Keratinocyte (primary cell): ENCODE measurements at regions not wholly inside any gene's neighbourhood (a gene's known extent, or its start where the extent isn't known, plus 50 kb on each side); places are given as distances from the start of the nearest gene placed in this dataset.

Experiments used
- DNase-seq: peaks from one replicate; pipeline ENCODE4 v3.0.0-alpha.2; 2011; ENCODE audit warnings: low read depth, missing footprints, low spot score
- FAIRE-seq: peaks from 2 replicates; lab custom pipeline; 2011; peaks lifted over from hg19 to GRCh38; lab: Jason Lieb, UNC
- H2AFZ ChIP-seq: 2 replicates; pipeline ENCODE4 v1.6.0; 2012; ENCODE audit warnings: low read length, control low read depth, inconsistent platforms; ENCODE audit not compliant: control insufficient read depth
- H3K27ac ChIP-seq: 2 replicates; pipeline ENCODE4 v1.5.1; 2011; ENCODE audit warnings: low read length; ENCODE audit not compliant: control insufficient read depth, insufficient read depth
- H3K27me3 ChIP-seq: 3 replicates; pipeline ENCODE4 v1.6.0; 2011; ENCODE audit warnings: low read length; ENCODE audit not compliant: control insufficient read depth, insufficient read depth; ENCODE audit errors: extremely low read depth
- H3K36me3 ChIP-seq, 2 experiments: 2 replicates in 1 of 2; 3 replicates in 1 of 2; pipeline ENCODE4 v1.5.1; 2011; ENCODE audit warnings: low read length in 2 of 2, mild to moderate bottlenecking in 1 of 2; ENCODE audit not compliant: control insufficient read depth in 2 of 2, insufficient read depth in 2 of 2; ENCODE audit errors: extremely low read depth in 1 of 2
- H3K4me1 ChIP-seq: 3 replicates; pipeline ENCODE4 v1.5.1; 2011; ENCODE audit warnings: low read length; ENCODE audit not compliant: control insufficient read depth, insufficient read depth; ENCODE audit errors: extremely low read depth
- H3K4me2 ChIP-seq: 3 replicates; pipeline ENCODE4 v1.6.0; 2011; ENCODE audit warnings: low read depth, low read length; ENCODE audit not compliant: control insufficient read depth, insufficient read depth; ENCODE audit errors: extremely low read depth
- H3K4me3 ChIP-seq, 3 experiments: fragments of 200-600 bp in 1 of 3; sonication (generic) in 1 of 3; 2 replicates in 2 of 3; 3 replicates in 1 of 3; pipeline ENCODE4 v1.5.1; 2011 to 2016; ENCODE audit warnings: low read length in 3 of 3, mild to moderate bottlenecking in 3 of 3, control low read depth in 2 of 3, inconsistent platforms in 1 of 3, low read depth in 1 of 3, mixed read lengths in 1 of 3, mixed run types in 1 of 3, moderate library complexity in 1 of 3; ENCODE audit not compliant: control insufficient read depth in 2 of 3, insufficient read depth in 2 of 3; ENCODE audit errors: extremely low read depth in 1 of 3
- H3K79me2 ChIP-seq: 2 replicates; pipeline ENCODE4 v1.6.0; 2012; ENCODE audit warnings: low read length; ENCODE audit not compliant: control insufficient read depth, insufficient read depth
- H3K9ac ChIP-seq: 3 replicates; pipeline ENCODE4 v1.6.0; 2011; ENCODE audit warnings: low read length; ENCODE audit not compliant: control insufficient read depth, insufficient read depth; ENCODE audit errors: extremely low read depth
- H3K9me1 ChIP-seq: 3 replicates; pipeline ENCODE4 v1.6.0; 2011; ENCODE audit warnings: low read length; ENCODE audit not compliant: control insufficient read depth, insufficient read depth; ENCODE audit errors: extremely low read depth
- H3K9me3 ChIP-seq: 2 replicates; pipeline ENCODE4 v1.5.1; 2012; ENCODE audit warnings: low read depth, low read length; ENCODE audit not compliant: control insufficient read depth
- H4K20me1 ChIP-seq: 3 replicates; pipeline ENCODE4 v1.6.0; 2011; ENCODE audit warnings: low read length; ENCODE audit not compliant: control insufficient read depth, insufficient read depth; ENCODE audit errors: extremely low read depth
- EZH2 ChIP-seq: IDR thresholded peaks from one replicate; pipeline ENCODE4 v1.6.1; 2012; ENCODE audit warnings: inconsistent platforms, mild to moderate bottlenecking, low read length, moderate library complexity
- dilution Hi-C: fragments of 300-500 bp; cut with MboI; formaldehyde crosslinking; loops from one replicate; pipeline ENCODE4 v1.7.0; 2020; ENCODE audit warnings: low sequenced_read_pairs; ENCODE audit not compliant: extremely low pct_ligation_motif_present
- TF ChIP-seq, protein P1 (sequence below), 3 experiments: IDR thresholded peaks in 1 of 3; conservative IDR thresholded peaks in 1 of 3; optimal IDR thresholded peaks in 1 of 3; 2 replicates in 2 of 3; 3 replicates in 1 of 3; pipeline versions ENCODE3 to v1.5.1; 2011; ENCODE audit warnings: low read length in 3 of 3, mild to moderate bottlenecking in 3 of 3, moderate library complexity in 2 of 3, control low read depth in 1 of 3, inconsistent platforms in 1 of 3; ENCODE audit not compliant: insufficient read depth in 2 of 3; ENCODE audit errors: extremely low read depth in 1 of 3

DNA sequence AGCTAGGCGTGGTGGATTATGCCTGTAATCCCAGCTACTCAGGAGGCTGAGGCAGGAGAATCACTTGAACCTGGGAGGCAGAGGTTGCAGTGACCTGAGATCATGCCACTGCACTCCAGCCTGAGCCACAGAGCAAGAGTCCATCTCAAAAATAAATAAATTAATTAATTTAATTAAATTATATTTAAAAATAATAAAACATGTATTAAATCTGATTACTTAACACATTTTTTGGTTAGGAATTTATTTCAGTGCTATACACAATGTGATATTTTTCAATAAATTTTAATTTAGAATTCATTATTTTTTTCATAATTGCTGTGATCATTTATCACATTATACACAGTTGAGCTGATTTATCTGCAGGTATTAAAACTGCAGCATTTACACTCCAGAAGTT is 1101.5 kb upstream of the MIR17HG start:
- no peak for DNase-seq
- no peak overlapping the region for H3K9ac ChIP-seq
- H3K79me2 ChIP-seq = no peaks in the 10 kb centered on the region
- no peak overlapping the region for H3K27ac ChIP-seq
- H3K4me1 ChIP-seq = no peaks in the 10 kb centered on the region
- no peak overlapping the region for H2AFZ ChIP-seq
- no peaks in the 10 kb centered on the region for H3K27me3 ChIP-seq
- H4K20me1 ChIP-seq = no peaks in the 10 kb centered on the region
- dilution Hi-C loops = no loop called here
- no peaks in the 10 kb centered on the region for H3K36me3 ChIP-seq
- no peak for FAIRE-seq
- no peaks in the 10 kb centered on the region for H3K9me3 ChIP-seq
- no peak overlapping the region for H3K4me3 ChIP-seq
- no peak overlapping the region for H3K4me2 ChIP-seq
- no peak for TF ChIP-seq EZH2
- TF ChIP-seq, protein P1, sequence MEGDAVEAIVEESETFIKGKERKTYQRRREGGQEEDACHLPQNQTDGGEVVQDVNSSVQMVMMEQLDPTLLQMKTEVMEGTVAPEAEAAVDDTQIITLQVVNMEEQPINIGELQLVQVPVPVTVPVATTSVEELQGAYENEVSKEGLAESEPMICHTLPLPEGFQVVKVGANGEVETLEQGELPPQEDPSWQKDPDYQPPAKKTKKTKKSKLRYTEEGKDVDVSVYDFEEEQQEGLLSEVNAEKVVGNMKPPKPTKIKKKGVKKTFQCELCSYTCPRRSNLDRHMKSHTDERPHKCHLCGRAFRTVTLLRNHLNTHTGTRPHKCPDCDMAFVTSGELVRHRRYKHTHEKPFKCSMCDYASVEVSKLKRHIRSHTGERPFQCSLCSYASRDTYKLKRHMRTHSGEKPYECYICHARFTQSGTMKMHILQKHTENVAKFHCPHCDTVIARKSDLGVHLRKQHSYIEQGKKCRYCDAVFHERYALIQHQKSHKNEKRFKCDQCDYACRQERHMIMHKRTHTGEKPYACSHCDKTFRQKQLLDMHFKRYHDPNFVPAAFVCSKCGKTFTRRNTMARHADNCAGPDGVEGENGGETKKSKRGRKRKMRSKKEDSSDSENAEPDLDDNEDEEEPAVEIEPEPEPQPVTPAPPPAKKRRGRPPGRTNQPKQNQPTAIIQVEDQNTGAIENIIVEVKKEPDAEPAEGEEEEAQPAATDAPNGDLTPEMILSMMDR (optimal IDR thresholded peaks at IDR 0.05 in 1 of 3, IDR thresholded peaks at IDR 0.05 in 1 of 3, conservative IDR thresholded peaks at IDR 0.05 in 1 of 3; ENCODE audit: extremely low read depth in 1 of 3, insufficient read depth in 2 of 3, low read length in 3 of 3) = no peak
- no peaks in the 10 kb centered on the region for H3K9me1 ChIP-seq

DNA sequence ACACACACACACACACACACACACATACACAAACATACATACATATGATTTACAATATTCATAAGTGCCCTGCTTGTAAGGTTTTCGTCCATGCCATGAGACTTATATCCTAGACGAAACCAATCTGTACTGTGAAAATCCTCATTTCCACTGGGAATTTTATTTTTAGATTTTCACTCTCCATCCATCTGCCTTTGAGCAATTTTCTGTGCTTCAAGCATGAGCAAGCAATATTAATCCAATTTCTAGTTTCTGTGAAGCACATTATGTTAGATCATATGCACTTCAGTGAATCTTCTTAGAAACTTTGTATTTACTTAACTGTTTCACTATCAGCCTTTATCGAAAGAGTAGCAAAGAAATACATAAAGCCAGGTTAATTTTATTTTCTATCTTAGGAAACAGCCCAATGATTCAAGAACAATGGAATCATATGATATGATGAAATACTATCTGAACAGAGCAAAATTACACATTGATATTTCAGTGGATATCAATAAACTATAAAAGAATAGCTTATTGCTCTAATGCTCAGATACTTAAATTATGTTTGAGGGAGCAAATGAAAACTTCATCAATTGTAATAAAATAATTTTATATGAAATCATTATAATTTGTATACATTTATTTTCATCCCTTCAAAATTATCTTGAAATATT is 1100.7 kb upstream of the MIR17HG start:
- Histone ChIP-seq H3K9me1 (no peaks in the 10 kb centered on the region), H3K4me3 (no peak overlapping the region), H3K36me3 (no peaks in the 10 kb centered on the region), H4K20me1 (no peaks in the 10 kb centered on the region), H3K9me3 (no peaks in the 10 kb centered on the region), H3K4me2 (no peak overlapping the region), H3K79me2 (no peaks in the 10 kb centered on the region), H2AFZ (no peak overlapping the region), H3K9ac (no peak overlapping the region), H3K4me1 (no peaks in the 10 kb centered on the region), H3K27ac (no peak overlapping the region), H3K27me3 (no peaks in the 10 kb centered on the region)
- DNase-seq = no peak
- no peak for FAIRE-seq
- dilution Hi-C loops = no loop called here
- TF ChIP-seq, protein P1 (optimal IDR thresholded peaks at IDR 0.05 in 1 of 3, IDR thresholded peaks at IDR 0.05 in 1 of 3, conservative IDR thresholded peaks at IDR 0.05 in 1 of 3; ENCODE audit: extremely low read depth in 1 of 3, insufficient read depth in 2 of 3, low read length in 3 of 3) = no peak
- TF ChIP-seq EZH2 = no peak
